ENCODE measurements at regions not wholly inside any gene's neighbourhood (a gene's known extent, or its start where the extent isn't known, plus 50 kb on each side); places are given as distances from the start of the nearest gene placed in this dataset.

GRCh38 chr4:147129687-147130086 lies 184.0 kb upstream of the TTC29 start:
- Mint-ChIP-seq H3K27me3 (no peaks in the 10 kb centered on the region), H3K27ac (no peak overlapping the region), H3K4me3 (no peak overlapping the region), H3K4me1 (no peaks in the 10 kb centered on the region), H3K36me3 (no peaks in the 10 kb centered on the region), H3K9me3 (peaks cover 0 to 4% (median 0%) of the 10 kb centered on the region in 7 donors)
- H3K9me3 ChIP-seq (ENCODE audit: control insufficient read depth in 2 of 2, low read length in 2 of 2): no peaks in the 10 kb centered on the region
- H3K4me3 ChIP-seq (ENCODE audit: low read depth, low read length): no peak overlapping the region
- H3K4me1 ChIP-seq (ENCODE audit: control insufficient read depth, insufficient read depth, low read length, poor library complexity, severe bottlenecking): no peaks in the 10 kb centered on the region
- no peak for ATAC-seq (ENCODE audit: low read depth in 2 of 2)
- H3K27ac ChIP-seq (ENCODE audit: insufficient read depth, low read length, poor library complexity, severe bottlenecking): no peak overlapping the region
- no peaks in the 10 kb centered on the region for H3K36me3 ChIP-seq (ENCODE audit: control insufficient read depth, insufficient read depth, low read length)
- H3K27me3 ChIP-seq (ENCODE audit: control insufficient read depth, insufficient read depth, low read length): no peaks in the 10 kb centered on the region
- DNase-seq: no peak

- H3K36me3 ChIP-seq (ENCODE audit: control insufficient read depth, insufficient read depth, low read length): no peaks in the 10 kb centered on the region
- H3K4me1 Mint-ChIP-seq: peaks cover 0 to 4% (median 0%) of the 10 kb centered on the region in 4 donors
- ATAC-seq (ENCODE audit: low read depth in 2 of 2) (no peak), DNase-seq (no peak)
- H3K4me1 ChIP-seq (ENCODE audit: control insufficient read depth, insufficient read depth, low read length, poor library complexity, severe bottlenecking): no peaks in the 10 kb centered on the region
- H3K4me3 ChIP-seq (ENCODE audit: low read depth, low read length): no peak overlapping the region
- no peaks in the 10 kb centered on the region for H3K27me3 ChIP-seq (ENCODE audit: control insufficient read depth, insufficient read depth, low read length)
- H3K27ac ChIP-seq (ENCODE audit: insufficient read depth, low read length, poor library complexity, severe bottlenecking): no peak overlapping the region
- H3K4me3 Mint-ChIP-seq: no peak overlapping the region
- no peaks in the 10 kb centered on the region for H3K9me3 ChIP-seq (ENCODE audit: control insufficient read depth in 2 of 2, low read length in 2 of 2)
- peaks cover 5% of the 10 kb centered on the region for H3K27me3 Mint-ChIP-seq
- no peaks in the 10 kb centered on the region for H3K36me3 Mint-ChIP-seq
- H3K9me3 Mint-ChIP-seq: peaks cover 0 to 2% (median 0%) of the 10 kb centered on the region in 7 donors
- H3K27ac Mint-ChIP-seq: no peak overlapping the region
These were observed 189.0 kb upstream of the TTC29 start for GRCh38 chr4:147134536-147135210.

GRCh38 chr4:147136310-147136709 lies 190.6 kb upstream of the TTC29 start:
- H3K9me3 Mint-ChIP-seq: peaks cover 0 to 2% (median 0%) of the 10 kb centered on the region in 7 donors
- H3K4me3 Mint-ChIP-seq: no peak overlapping the region
- H3K4me1 ChIP-seq (ENCODE audit: control insufficient read depth, insufficient read depth, low read length, poor library complexity, severe bottlenecking): no peaks in the 10 kb centered on the region
- no peak for DNase-seq
- peaks cover 0 to 4% (median 0%) of the 10 kb centered on the region in 4 donors for H3K4me1 Mint-ChIP-seq
- H3K27ac ChIP-seq (ENCODE audit: insufficient read depth, low read length, poor library complexity, severe bottlenecking): no peak overlapping the region
- H3K36me3 ChIP-seq (ENCODE audit: control insufficient read depth, insufficient read depth, low read length): no peaks in the 10 kb centered on the region
- H3K9me3 ChIP-seq (ENCODE audit: control insufficient read depth in 2 of 2, low read length in 2 of 2): no peaks in the 10 kb centered on the region
- no peak overlapping the region for H3K27ac Mint-ChIP-seq
- no peak overlapping the region for H3K4me3 ChIP-seq (ENCODE audit: low read depth, low read length)
- H3K36me3 Mint-ChIP-seq: no peaks in the 10 kb centered on the region
- peaks cover 5% of the 10 kb centered on the region for H3K27me3 Mint-ChIP-seq
- no peaks in the 10 kb centered on the region for H3K27me3 ChIP-seq (ENCODE audit: control insufficient read depth, insufficient read depth, low read length)
- no peak for ATAC-seq (ENCODE audit: low read depth in 2 of 2)

- Mint-ChIP-seq H3K4me3 (no peak overlapping the region), H3K9me3 (peaks cover 0 to 2% (median 0%) of the 10 kb centered on the region in 7 donors), H3K36me3 (no peaks in the 10 kb centered on the region), H3K27ac (no peak overlapping the region), H3K4me1 (peaks cover 0 to 4% (median 0%) of the 10 kb centered on the region in 4 donors), H3K27me3 (peaks cover 5% of the 10 kb centered on the region)
- Histone ChIP-seq H3K27ac (ENCODE audit: insufficient read depth, low read length, poor library complexity, severe bottlenecking) (no peak overlapping the region), H3K4me1 (ENCODE audit: control insufficient read depth, insufficient read depth, low read length, poor library complexity, severe bottlenecking) (no peaks in the 10 kb centered on the region), H3K36me3 (ENCODE audit: control insufficient read depth, insufficient read depth, low read length) (no peaks in the 10 kb centered on the region), H3K27me3 (ENCODE audit: control insufficient read depth, insufficient read depth, low read length) (no peaks in the 10 kb centered on the region), H3K9me3 (ENCODE audit: control insufficient read depth in 2 of 2, low read length in 2 of 2) (no peaks in the 10 kb centered on the region), H3K4me3 (ENCODE audit: low read depth, low read length) (no peak overlapping the region)
- ATAC-seq (ENCODE audit: low read depth in 2 of 2) (no peak), DNase-seq (no peak)
These were observed 191.1 kb upstream of the TTC29 start for GRCh38 chr4:147136751-147137150.

GRCh38 chr4:147137280-147137679 lies 191.6 kb upstream of the TTC29 start:
- no peaks in the 10 kb centered on the region for H3K36me3 ChIP-seq (ENCODE audit: control insufficient read depth, insufficient read depth, low read length)
- H3K4me1 Mint-ChIP-seq: peaks cover 0 to 4% (median 0%) of the 10 kb centered on the region in 4 donors
- H3K9me3 ChIP-seq (ENCODE audit: control insufficient read depth in 2 of 2, low read length in 2 of 2): no peaks in the 10 kb centered on the region
- no peak overlapping the region for H3K27ac ChIP-seq (ENCODE audit: insufficient read depth, low read length, poor library complexity, severe bottlenecking)
- H3K4me3 ChIP-seq (ENCODE audit: low read depth, low read length): no peak overlapping the region
- no peak overlapping the region for H3K27ac Mint-ChIP-seq
- ATAC-seq (ENCODE audit: low read depth in 2 of 2): no peak
- no peaks in the 10 kb centered on the region for H3K27me3 ChIP-seq (ENCODE audit: control insufficient read depth, insufficient read depth, low read length)
- peaks cover 5% of the 10 kb centered on the region for H3K27me3 Mint-ChIP-seq
- H3K36me3 Mint-ChIP-seq: no peaks in the 10 kb centered on the region
- H3K4me3 Mint-ChIP-seq: no peak overlapping the region
- H3K4me1 ChIP-seq (ENCODE audit: control insufficient read depth, insufficient read depth, low read length, poor library complexity, severe bottlenecking): no peaks in the 10 kb centered on the region
- DNase-seq: no peak
- peaks cover 0 to 2% (median 0%) of the 10 kb centered on the region in 7 donors for H3K9me3 Mint-ChIP-seq

- no peak overlapping the region for H3K4me3 Mint-ChIP-seq
- no peaks in the 10 kb centered on the region for H3K4me1 ChIP-seq (ENCODE audit: control insufficient read depth, insufficient read depth, low read length, poor library complexity, severe bottlenecking)
- H3K27ac ChIP-seq (ENCODE audit: insufficient read depth, low read length, poor library complexity, severe bottlenecking): no peak overlapping the region
These were observed 192.5 kb upstream of the TTC29 start for GRCh38 chr4:147138171-147138570.

GRCh38 chr4:147139455-147140198 lies 194.0 kb upstream of the TTC29 start:
- Mint-ChIP-seq H3K27ac (no peak overlapping the region), H3K4me3 (no peak overlapping the region), H3K27me3 (peaks cover 5% of the 10 kb centered on the region), H3K36me3 (no peaks in the 10 kb centered on the region), H3K4me1 (peaks cover 0 to 4% (median 0%) of the 10 kb centered on the region in 4 donors), H3K9me3 (peaks cover 0 to 2% (median 0%) of the 10 kb centered on the region in 7 donors)
- Histone ChIP-seq H3K4me3 (ENCODE audit: low read depth, low read length) (no peak overlapping the region), H3K27ac (ENCODE audit: insufficient read depth, low read length, poor library complexity, severe bottlenecking) (no peak overlapping the region), H3K4me1 (ENCODE audit: control insufficient read depth, insufficient read depth, low read length, poor library complexity, severe bottlenecking) (no peaks in the 10 kb centered on the region), H3K9me3 (ENCODE audit: control insufficient read depth in 2 of 2, low read length in 2 of 2) (no peaks in the 10 kb centered on the region), H3K27me3 (ENCODE audit: control insufficient read depth, insufficient read depth, low read length) (no peaks in the 10 kb centered on the region), H3K36me3 (ENCODE audit: control insufficient read depth, insufficient read depth, low read length) (no peaks in the 10 kb centered on the region)
- ATAC-seq (ENCODE audit: low read depth in 2 of 2) (no peak), DNase-seq (no peak)

More at GRCh38 chr4:147138171-147138570, 192.5 kb upstream of the TTC29 start:
- ATAC-seq (ENCODE audit: low read depth in 2 of 2) (no peak), DNase-seq (no peak)
- H3K27me3 ChIP-seq (ENCODE audit: control insufficient read depth, insufficient read depth, low read length): no peaks in the 10 kb centered on the region
- no peaks in the 10 kb centered on the region for H3K9me3 ChIP-seq (ENCODE audit: control insufficient read depth in 2 of 2, low read length in 2 of 2)
- no peak overlapping the region for H3K4me3 ChIP-seq (ENCODE audit: low read depth, low read length)
- Mint-ChIP-seq H3K9me3 (peaks cover 0 to 2% (median 0%) of the 10 kb centered on the region in 7 donors), H3K4me1 (peaks cover 0 to 4% (median 0%) of the 10 kb centered on the region in 4 donors), H3K27ac (no peak overlapping the region), H3K36me3 (no peaks in the 10 kb centered on the region), H3K27me3 (peaks cover 5% of the 10 kb centered on the region)
- H3K36me3 ChIP-seq (ENCODE audit: control insufficient read depth, insufficient read depth, low read length): no peaks in the 10 kb centered on the region
